ENCODE measurements at regions not wholly inside any gene's neighbourhood (a gene's known extent, or its start where the extent isn't known, plus 50 kb on each side); places are given as distances from the start of the nearest gene placed in this dataset.

- no peak overlapping the region for H2AFZ ChIP-seq (ENCODE audit: low read length)
- H3K9ac ChIP-seq (ENCODE audit: low read length): no peak overlapping the region
- 0 out of 2 replicates have a peak, but pooled peaks cover 2% of the 10 kb centered on the region for H3K9me3 ChIP-seq (ENCODE audit: low read length)
Observed at GRCh38 chr3:182315313-182315712, 478.0 kb upstream of the ATP11B start.

GRCh38 chr3:182323126-182323700 is 470.1 kb upstream of the ATP11B start:
- H3K27ac ChIP-seq (ENCODE audit: low read depth, low read length, poor library complexity, severe bottlenecking): no peak overlapping the region
- 0 out of 2 replicates have a peak, but pooled peaks cover 2% of the 10 kb centered on the region for H3K9me3 ChIP-seq (ENCODE audit: low read length)
- H4K20me1 ChIP-seq (ENCODE audit: insufficient read depth, low read length): no peaks in the 10 kb centered on the region
- no peaks in the 10 kb centered on the region for H3F3A ChIP-seq (ENCODE audit: insufficient read depth, low read length)
- H3K4me2 ChIP-seq (ENCODE audit: low read length): no peak overlapping the region
- no peaks in the 10 kb centered on the region for H3K9me2 ChIP-seq (ENCODE audit: low read depth, low read length)
- H3K9ac ChIP-seq (ENCODE audit: low read length): no peak overlapping the region
- H3K4me1 ChIP-seq (ENCODE audit: insufficient read depth, low read length, severe bottlenecking): no peaks in the 10 kb centered on the region
- no peak overlapping the region for H2AFZ ChIP-seq (ENCODE audit: low read length)
- H3K79me2 ChIP-seq (ENCODE audit: insufficient read depth, low read length): no peaks in the 10 kb centered on the region
- H3K4me3 ChIP-seq (ENCODE audit: low read depth, low read length, poor library complexity, severe bottlenecking): no peak overlapping the region
- TF ChIP-seq EZH2 (IDR thresholded peaks at IDR 0.05; ENCODE audit: borderline replicate concordance, low read length): no peak
- no peak for TF ChIP-seq CTCF (IDR thresholded peaks at IDR 0.05; ENCODE audit: low read length)
- no peaks in the 10 kb centered on the region for H3K27me3 ChIP-seq (ENCODE audit: insufficient read depth, low read length)
- no peaks in the 10 kb centered on the region for H3K36me3 ChIP-seq (ENCODE audit: insufficient read depth, low read length)

More at GRCh38 chr3:182315313-182315712, 478.0 kb upstream of the ATP11B start:
- no peak overlapping the region for H3K4me2 ChIP-seq (ENCODE audit: low read length)
- H3F3A ChIP-seq (ENCODE audit: insufficient read depth, low read length): no peaks in the 10 kb centered on the region
- no peak for TF ChIP-seq EZH2 (IDR thresholded peaks at IDR 0.05; ENCODE audit: borderline replicate concordance, low read length)
- no peak for TF ChIP-seq CTCF (IDR thresholded peaks at IDR 0.05; ENCODE audit: low read length)
- H3K4me3 ChIP-seq (ENCODE audit: low read depth, low read length, poor library complexity, severe bottlenecking): no peak overlapping the region
- H3K4me1 ChIP-seq (ENCODE audit: insufficient read depth, low read length, severe bottlenecking): no peaks in the 10 kb centered on the region
- no peaks in the 10 kb centered on the region for H3K27me3 ChIP-seq (ENCODE audit: insufficient read depth, low read length)
- no peaks in the 10 kb centered on the region for H3K79me2 ChIP-seq (ENCODE audit: insufficient read depth, low read length)
- H4K20me1 ChIP-seq (ENCODE audit: insufficient read depth, low read length): no peaks in the 10 kb centered on the region
- H3K27ac ChIP-seq (ENCODE audit: low read depth, low read length, poor library complexity, severe bottlenecking): no peak overlapping the region
- no peaks in the 10 kb centered on the region for H3K36me3 ChIP-seq (ENCODE audit: insufficient read depth, low read length)
- H3K9me2 ChIP-seq (ENCODE audit: low read depth, low read length): no peaks in the 10 kb centered on the region

- H3K4me2 ChIP-seq (ENCODE audit: low read length): no peak overlapping the region
- H4K20me1 ChIP-seq (ENCODE audit: insufficient read depth, low read length): no peaks in the 10 kb centered on the region
- H3K4me1 ChIP-seq (ENCODE audit: insufficient read depth, low read length, severe bottlenecking): no peaks in the 10 kb centered on the region
- TF ChIP-seq EZH2 (IDR thresholded peaks at IDR 0.05; ENCODE audit: borderline replicate concordance, low read length) (no peak), CTCF (IDR thresholded peaks at IDR 0.05; ENCODE audit: low read length) (no peak)
- H3K9me3 ChIP-seq (ENCODE audit: low read length): 0 out of 2 replicates have a peak, but pooled peaks cover 2% of the 10 kb centered on the region
- H2AFZ ChIP-seq (ENCODE audit: low read length): no peak overlapping the region
- no peaks in the 10 kb centered on the region for H3K79me2 ChIP-seq (ENCODE audit: insufficient read depth, low read length)
- no peaks in the 10 kb centered on the region for H3K9me2 ChIP-seq (ENCODE audit: low read depth, low read length)
- no peaks in the 10 kb centered on the region for H3K36me3 ChIP-seq (ENCODE audit: insufficient read depth, low read length)
- no peak overlapping the region for H3K27ac ChIP-seq (ENCODE audit: low read depth, low read length, poor library complexity, severe bottlenecking)
- no peak overlapping the region for H3K4me3 ChIP-seq (ENCODE audit: low read depth, low read length, poor library complexity, severe bottlenecking)
- H3F3A ChIP-seq (ENCODE audit: insufficient read depth, low read length): no peaks in the 10 kb centered on the region
- no peak overlapping the region for H3K9ac ChIP-seq (ENCODE audit: low read length)
- no peaks in the 10 kb centered on the region for H3K27me3 ChIP-seq (ENCODE audit: insufficient read depth, low read length)
Observed at GRCh38 chr3:182323898-182324297, 469.4 kb upstream of the ATP11B start.

Measured in OCI-LY1 (cell line).